ENCODE measurements at regions not wholly inside any gene's neighbourhood (a gene's known extent, or its start where the extent isn't known, plus 50 kb on each side); places are given as distances from the start of the nearest gene placed in this dataset.

- no peak overlapping the region for H3K4me3 ChIP-seq (replicated peaks; ENCODE audit: low read depth, low read length)
- DNase-seq (ENCODE audit: extremely low read depth, insufficient read length) = no peak
- no peak for TF ChIP-seq CTCF (IDR thresholded peaks at IDR 0.05; ENCODE audit: insufficient read depth, low read length, poor library complexity, severe bottlenecking)
- H3K27me3 ChIP-seq (replicated peaks; ENCODE audit: control insufficient read depth, insufficient read depth, low read length) = no peaks in the 10 kb centered on the region
- H3K36me3 ChIP-seq (ENCODE audit: control insufficient read depth, insufficient read depth, low read length) = no peaks in the 10 kb centered on the region
Observed at GRCh38 chr15:96610757-96611156, 280.3 kb downstream of the NR2F2 start.

GRCh38 chr15:96612917-96613316 lies 282.4 kb downstream of the NR2F2 start:
- Histone ChIP-seq H3K36me3 (ENCODE audit: control insufficient read depth, insufficient read depth, low read length) (no peaks in the 10 kb centered on the region), H3K4me3 (replicated peaks; ENCODE audit: low read depth, low read length) (no peak overlapping the region), H3K27me3 (replicated peaks; ENCODE audit: control insufficient read depth, insufficient read depth, low read length) (no peaks in the 10 kb centered on the region)
- no peak for TF ChIP-seq CTCF (IDR thresholded peaks at IDR 0.05; ENCODE audit: insufficient read depth, low read length, poor library complexity, severe bottlenecking)
- DNase-seq (ENCODE audit: extremely low read depth, insufficient read length) = no peak

- Histone ChIP-seq H3K27me3 (replicated peaks; ENCODE audit: control insufficient read depth, insufficient read depth, low read length) (no peaks in the 10 kb centered on the region), H3K36me3 (ENCODE audit: control insufficient read depth, insufficient read depth, low read length) (no peaks in the 10 kb centered on the region), H3K4me3 (replicated peaks; ENCODE audit: low read depth, low read length) (no peak overlapping the region)
- no peak for TF ChIP-seq CTCF (IDR thresholded peaks at IDR 0.05; ENCODE audit: insufficient read depth, low read length, poor library complexity, severe bottlenecking)
- no peak for DNase-seq (ENCODE audit: extremely low read depth, insufficient read length)
Observed at GRCh38 chr15:96619174-96619573, 288.7 kb downstream of the NR2F2 start.

GRCh38 chr15:96622714-96623113 lies 292.2 kb downstream of the NR2F2 start:
- Histone ChIP-seq H3K27me3 (replicated peaks; ENCODE audit: control insufficient read depth, insufficient read depth, low read length) (no peaks in the 10 kb centered on the region), H3K4me3 (replicated peaks; ENCODE audit: low read depth, low read length) (no peak overlapping the region), H3K36me3 (ENCODE audit: control insufficient read depth, insufficient read depth, low read length) (no peaks in the 10 kb centered on the region)
- TF ChIP-seq CTCF (IDR thresholded peaks at IDR 0.05; ENCODE audit: insufficient read depth, low read length, poor library complexity, severe bottlenecking) = no peak
- no peak for DNase-seq (ENCODE audit: extremely low read depth, insufficient read length)

- DNase-seq (ENCODE audit: extremely low read depth, insufficient read length) = no peak
Observed at GRCh38 chr15:96625256-96625655, 294.8 kb downstream of the NR2F2 start.

More at GRCh38 chr15:96625256-96625655, 294.8 kb downstream of the NR2F2 start:
- Histone ChIP-seq H3K27me3 (replicated peaks; ENCODE audit: control insufficient read depth, insufficient read depth, low read length) (no peaks in the 10 kb centered on the region), H3K4me3 (replicated peaks; ENCODE audit: low read depth, low read length) (no peak overlapping the region), H3K36me3 (ENCODE audit: control insufficient read depth, insufficient read depth, low read length) (no peaks in the 10 kb centered on the region)
- no peak for TF ChIP-seq CTCF (IDR thresholded peaks at IDR 0.05; ENCODE audit: insufficient read depth, low read length, poor library complexity, severe bottlenecking)

All from GM06990 (cell line).